Neural progenitor cell (in vitro differentiated cells): ENCODE measurements at regions not wholly inside any gene's neighbourhood (a gene's known extent, or its start where the extent isn't known, plus 50 kb on each side); places are given as distances from the start of the nearest gene placed in this dataset.
A peak's percentile ranks its signal among the peaks of the same experiment; 100 is the strongest.

Experiments
- DNase-seq: peaks from one replicate; pipeline ENCODE4 v3.0.0-alpha.2; 2016; ENCODE audit warnings: low spot score
- H2AFZ ChIP-seq: fragments of 200-600 bp; sonication (generic); replicated peaks from 2 replicates; pipeline ENCODE4 v1.6.1; 2016; ENCODE audit warnings: antibody characterized with exemption
- H3F3A ChIP-seq: fragments of 200-600 bp; sonication (generic); 2 replicates; pipeline ENCODE4 v1.6.1; 2016; ENCODE audit warnings: antibody characterized with exemption, low read depth
- H3K27ac ChIP-seq: fragments of 200-600 bp; sonication (generic); 2 replicates; pipeline ENCODE4 v1.5.1; 2016; ENCODE audit warnings: mild to moderate bottlenecking
- H3K27me3 ChIP-seq: fragments of 200-600 bp; sonication (generic); 2 replicates; pipeline ENCODE4 v1.6.1; 2016; ENCODE audit warnings: mild to moderate bottlenecking, moderate library complexity
- H3K36me3 ChIP-seq: fragments of 200-600 bp; sonication (generic); 2 replicates; pipeline ENCODE4 v1.5.1; 2016
- H3K4me1 ChIP-seq: fragments of 200-600 bp; sonication (generic); 2 replicates; pipeline ENCODE4 v1.6.1; 2016; ENCODE audit warnings: mixed run types
- H3K4me2 ChIP-seq: fragments of 200-600 bp; sonication (generic); 2 replicates; pipeline ENCODE4 v1.6.1; 2016
- H3K4me3 ChIP-seq: fragments of 200-600 bp; sonication (generic); 2 replicates; pipeline ENCODE4 v1.5.1; 2016
- H3K79me2 ChIP-seq: fragments of 200-600 bp; sonication (generic); 2 replicates; pipeline ENCODE4 v1.6.1; 2016; ENCODE audit warnings: low read depth
- H3K9ac ChIP-seq: fragments of 200-600 bp; sonication (generic); 2 replicates; pipeline ENCODE4 v1.6.1; 2016
- H3K9me3 ChIP-seq: fragments of 200-600 bp; sonication (generic); 2 replicates; pipeline ENCODE4 v1.5.1; 2016; ENCODE audit warnings: low read depth
- H4K20me1 ChIP-seq: fragments of 200-600 bp; sonication (generic); 2 replicates; pipeline ENCODE4 v1.6.1; 2016; ENCODE audit warnings: low read depth
- H3K27ac Mint-ChIP-seq: 3 replicates; pipeline ENCODE4 v1.8.0; 2021; ENCODE audit warnings: mixed read lengths
- H3K27me3 Mint-ChIP-seq: 2 replicates; pipeline ENCODE4 v1.8.0; 2022; ENCODE audit warnings: low read depth, mild to moderate bottlenecking, inconsistent platforms, moderate library complexity, mixed read lengths; ENCODE audit not compliant: insufficient read depth
- H3K36me3 Mint-ChIP-seq: 3 replicates; pipeline ENCODE4 v1.8.0; 2021; ENCODE audit warnings: mixed read lengths
- H3K4me1 Mint-ChIP-seq: 3 replicates; pipeline ENCODE4 v1.8.0; 2021; ENCODE audit warnings: mixed read lengths
- H3K4me3 Mint-ChIP-seq: 3 replicates; pipeline ENCODE4 v1.8.0; 2021; ENCODE audit warnings: mild to moderate bottlenecking, moderate library complexity, mixed read lengths
- H3K9me3 Mint-ChIP-seq: 3 replicates; pipeline ENCODE4 v1.8.0; 2020; ENCODE audit warnings: mixed read lengths
- EZH2 ChIP-seq: fragments of 200-600 bp; sonication (generic); IDR thresholded peaks from 2 replicates; pipeline ENCODE4 v1.6.1; 2017; ENCODE audit warnings: antibody characterized with exemption, mild to moderate bottlenecking, moderate library complexity
- EZH2phosphoT487 ChIP-seq: fragments of 200-600 bp; sonication (generic); IDR thresholded peaks from 2 replicates; pipeline ENCODE4 v1.6.1; 2017; ENCODE audit warnings: antibody characterized with exemption
- TF ChIP-seq, protein P1 (sequence below): fragments of 200-600 bp; sonication (generic); IDR thresholded peaks from 2 replicates; pipeline ENCODE4 v1.5.1; 2017; ENCODE audit warnings: antibody characterized with exemption, mild to moderate bottlenecking

DNA sequence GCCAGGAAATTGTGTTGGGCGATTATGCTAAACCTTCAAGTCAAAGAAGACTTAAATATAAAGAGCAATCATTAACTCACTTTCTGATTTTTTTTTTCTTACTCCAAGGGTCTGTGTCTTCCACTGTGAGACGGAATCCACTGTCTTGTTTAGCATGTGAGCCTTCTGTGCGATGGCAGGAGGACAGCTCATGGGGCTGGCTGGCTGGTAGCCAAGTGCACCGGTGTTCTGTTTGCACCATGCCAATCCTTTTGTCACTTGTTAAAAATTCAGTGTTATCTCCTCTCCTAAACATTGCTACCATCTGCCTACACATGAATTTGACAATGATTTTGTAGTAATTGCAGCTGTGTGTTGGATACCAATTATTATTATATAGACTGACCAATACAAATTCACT, 1056.3 kb upstream of the IGFBP7 start:
- H3F3A ChIP-seq: no peaks in the 10 kb centered on the region
- no peaks in the 10 kb centered on the region for H4K20me1 ChIP-seq
- Mint-ChIP-seq H3K4me1 (peaks cover 4% of the 10 kb centered on the region), H3K27me3 (peaks cover 6% of the 10 kb centered on the region), H3K36me3 (no peaks in the 10 kb centered on the region), H3K27ac (no peak overlapping the region), H3K4me3 (no peak overlapping the region), H3K9me3 (no peaks in the 10 kb centered on the region)
- no peak overlapping the region for H3K9ac ChIP-seq
- no peaks in the 10 kb centered on the region for H3K9me3 ChIP-seq
- no peak overlapping the region for H2AFZ ChIP-seq
- H3K4me2 ChIP-seq: no peak overlapping the region
- no peak for DNase-seq
- H3K36me3 ChIP-seq: no peaks in the 10 kb centered on the region
- H3K27me3 ChIP-seq: no peaks in the 10 kb centered on the region
- no peaks in the 10 kb centered on the region for H3K79me2 ChIP-seq
- H3K27ac ChIP-seq: no peak overlapping the region
- no peak overlapping the region for H3K4me3 ChIP-seq
- TF ChIP-seq, protein P1, sequence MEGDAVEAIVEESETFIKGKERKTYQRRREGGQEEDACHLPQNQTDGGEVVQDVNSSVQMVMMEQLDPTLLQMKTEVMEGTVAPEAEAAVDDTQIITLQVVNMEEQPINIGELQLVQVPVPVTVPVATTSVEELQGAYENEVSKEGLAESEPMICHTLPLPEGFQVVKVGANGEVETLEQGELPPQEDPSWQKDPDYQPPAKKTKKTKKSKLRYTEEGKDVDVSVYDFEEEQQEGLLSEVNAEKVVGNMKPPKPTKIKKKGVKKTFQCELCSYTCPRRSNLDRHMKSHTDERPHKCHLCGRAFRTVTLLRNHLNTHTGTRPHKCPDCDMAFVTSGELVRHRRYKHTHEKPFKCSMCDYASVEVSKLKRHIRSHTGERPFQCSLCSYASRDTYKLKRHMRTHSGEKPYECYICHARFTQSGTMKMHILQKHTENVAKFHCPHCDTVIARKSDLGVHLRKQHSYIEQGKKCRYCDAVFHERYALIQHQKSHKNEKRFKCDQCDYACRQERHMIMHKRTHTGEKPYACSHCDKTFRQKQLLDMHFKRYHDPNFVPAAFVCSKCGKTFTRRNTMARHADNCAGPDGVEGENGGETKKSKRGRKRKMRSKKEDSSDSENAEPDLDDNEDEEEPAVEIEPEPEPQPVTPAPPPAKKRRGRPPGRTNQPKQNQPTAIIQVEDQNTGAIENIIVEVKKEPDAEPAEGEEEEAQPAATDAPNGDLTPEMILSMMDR: no peak
- TF ChIP-seq EZH2phosphoT487 (no peak), EZH2 (no peak)
- no peaks in the 10 kb centered on the region for H3K4me1 ChIP-seq

DNA sequence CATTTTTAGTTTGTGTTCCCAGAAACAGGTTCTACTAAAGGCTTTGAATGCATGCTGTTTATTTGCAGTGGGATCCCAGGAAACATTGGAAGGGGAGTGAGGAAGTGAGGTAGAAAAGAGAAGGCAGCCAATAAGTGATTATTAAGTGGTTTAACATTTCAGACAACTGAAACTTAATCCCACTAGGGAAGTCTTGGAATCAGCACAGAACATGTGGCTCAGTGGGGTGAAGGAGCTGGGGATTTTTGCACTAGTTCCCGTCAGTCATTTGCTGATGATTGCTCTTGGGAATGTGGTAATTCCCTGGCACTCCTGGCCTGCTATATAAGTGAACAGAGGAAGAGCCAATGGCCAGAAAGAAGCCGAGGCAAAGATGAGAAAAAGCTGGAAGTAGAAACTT, 1053.0 kb upstream of the IGFBP7 start:
- H3K27me3 ChIP-seq: no peaks in the 10 kb centered on the region
- no peaks in the 10 kb centered on the region for H4K20me1 ChIP-seq
- no peak overlapping the region for H3K4me2 ChIP-seq
- Mint-ChIP-seq H3K27me3 (peaks cover 6% of the 10 kb centered on the region), H3K4me1 (peaks cover 4% of the 10 kb centered on the region), H3K27ac (no peak overlapping the region), H3K4me3 (no peak overlapping the region), H3K9me3 (no peaks in the 10 kb centered on the region), H3K36me3 (no peaks in the 10 kb centered on the region)
- no peaks in the 10 kb centered on the region for H3F3A ChIP-seq
- H2AFZ ChIP-seq: peak overlapping the region; percentile 91
- TF ChIP-seq EZH2 (no peak), EZH2phosphoT487 (no peak)
- TF ChIP-seq, protein P1: no peak
- H3K9me3 ChIP-seq: no peaks in the 10 kb centered on the region
- H3K79me2 ChIP-seq: no peaks in the 10 kb centered on the region
- DNase-seq: peak; percentile 9
- H3K9ac ChIP-seq: no peak overlapping the region
- H3K4me1 ChIP-seq: no peaks in the 10 kb centered on the region
- no peaks in the 10 kb centered on the region for H3K36me3 ChIP-seq
- no peak overlapping the region for H3K27ac ChIP-seq
- H3K4me3 ChIP-seq: no peak overlapping the region

DNA sequence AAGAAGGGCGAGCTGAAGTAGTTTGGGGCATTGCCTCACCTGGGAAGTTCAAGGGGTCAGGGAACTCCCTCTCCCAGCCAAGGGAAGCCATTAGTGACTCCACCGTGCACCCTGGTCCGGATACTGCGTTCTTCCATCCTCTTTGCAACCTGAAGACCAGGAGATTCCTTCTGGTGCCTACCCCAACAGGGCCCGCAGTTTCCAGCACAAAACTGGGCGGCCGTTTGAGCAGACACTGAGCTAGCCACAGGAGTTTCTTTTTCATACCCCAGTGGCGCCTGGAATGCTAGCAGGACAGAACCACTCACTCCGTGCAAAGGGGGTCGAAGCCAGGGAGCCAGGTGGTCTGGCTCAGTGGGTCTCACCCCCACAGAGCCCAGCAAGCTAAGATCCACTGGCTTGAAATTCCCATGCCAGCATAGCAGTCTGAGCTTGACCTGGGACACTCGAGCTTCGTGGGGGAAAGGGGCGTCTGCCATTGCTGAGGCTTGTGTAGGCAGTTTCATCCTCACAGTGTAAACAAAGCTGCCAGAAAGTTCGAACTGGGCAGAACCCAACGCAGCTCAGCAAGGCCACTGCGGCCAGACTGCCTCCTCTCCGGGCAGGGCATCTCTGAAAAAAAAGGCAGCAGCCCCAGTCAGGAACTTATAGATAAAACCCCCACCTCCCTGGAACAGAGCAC, 1039.4 kb upstream of the IGFBP7 start:
- H3K4me1 ChIP-seq: no peaks in the 10 kb centered on the region
- DNase-seq: no peak
- no peaks in the 10 kb centered on the region for H4K20me1 ChIP-seq
- H3K27me3 ChIP-seq: no peaks in the 10 kb centered on the region
- TF ChIP-seq EZH2 (no peak), EZH2phosphoT487 (no peak)
- TF ChIP-seq, protein P1: no peak
- H3F3A ChIP-seq: no peaks in the 10 kb centered on the region
- no peak overlapping the region for H3K4me3 ChIP-seq
- no peaks in the 10 kb centered on the region for H3K36me3 ChIP-seq
- no peak overlapping the region for H3K27ac Mint-ChIP-seq
- H3K4me1 Mint-ChIP-seq: no peaks in the 10 kb centered on the region
- H2AFZ ChIP-seq: no peak overlapping the region
- no peak overlapping the region for H3K9ac ChIP-seq
- no peaks in the 10 kb centered on the region for H3K27me3 Mint-ChIP-seq
- no peaks in the 10 kb centered on the region for H3K9me3 ChIP-seq
- H3K9me3 Mint-ChIP-seq: peaks cover 2% of the 10 kb centered on the region
- no peaks in the 10 kb centered on the region for H3K79me2 ChIP-seq
- no peak overlapping the region for H3K4me2 ChIP-seq
- no peak overlapping the region for H3K27ac ChIP-seq
- no peak overlapping the region for H3K4me3 Mint-ChIP-seq
- H3K36me3 Mint-ChIP-seq: no peaks in the 10 kb centered on the region
